ENCODE measurements at regions not wholly inside any gene's neighbourhood (a gene's known extent, or its start where the extent isn't known, plus 50 kb on each side); places are given as distances from the start of the nearest gene placed in this dataset.
"Not testable (repeated sequence)": the region's sequence is repeated elsewhere in the genome, so short reads cannot be mapped to it uniquely, and the experiment has no call there.

- DNase-seq = no peak
Observed at GRCh38 chr2:221911890-221912289, 339.8 kb upstream of the EPHA4 start.

DNA sequence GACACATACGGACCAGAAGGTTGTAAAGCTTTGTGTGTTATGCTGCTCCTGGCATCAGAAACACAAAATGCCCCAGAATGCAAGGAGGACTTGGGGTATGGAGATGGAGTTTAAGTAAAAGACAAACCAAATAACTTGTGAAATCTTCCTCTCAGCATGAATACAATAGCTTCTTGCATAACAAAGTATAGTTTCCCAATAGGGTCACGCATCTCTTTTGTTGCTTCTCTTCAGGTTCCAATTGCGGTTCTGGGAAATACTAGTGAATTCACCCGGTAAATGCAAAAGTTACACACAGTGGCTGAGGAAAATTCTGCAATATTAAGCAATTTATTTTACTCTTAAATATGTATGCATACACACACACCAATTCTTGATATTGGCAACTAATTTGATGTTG lies 339.2 kb upstream of the EPHA4 start:
- no peak for DNase-seq

- DNase-seq = no peak
Observed at GRCh38 chr2:221908518-221908917, 336.4 kb upstream of the EPHA4 start.

DNA sequence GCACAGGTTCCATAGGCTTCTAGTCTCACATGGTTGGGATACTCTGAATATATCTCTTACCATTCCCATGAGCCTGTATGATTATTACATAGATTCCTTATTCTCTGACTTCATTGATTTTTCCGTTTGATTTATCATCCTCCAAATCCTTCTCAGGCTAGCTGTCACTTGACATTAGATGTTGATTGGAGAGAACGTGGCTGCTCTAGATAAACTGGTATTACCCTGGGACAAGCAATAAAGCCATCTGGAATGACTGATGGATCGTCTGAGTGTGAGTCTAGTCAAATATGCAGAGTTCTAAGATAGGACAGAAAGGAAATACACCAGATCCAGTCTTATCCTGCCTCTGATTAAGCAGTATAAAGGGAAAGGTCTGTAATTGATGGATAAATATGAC lies 325.6 kb upstream of the EPHA4 start:
- DNase-seq = no peak

GRCh38 chr2:221896505-221897151 lies 324.5 kb upstream of the EPHA4 start:
- DNase-seq = peak; percentile 24 to 53

- no peak for DNase-seq
Observed at GRCh38 chr2:221895366-221896121, 323.4 kb upstream of the EPHA4 start.

DNA sequence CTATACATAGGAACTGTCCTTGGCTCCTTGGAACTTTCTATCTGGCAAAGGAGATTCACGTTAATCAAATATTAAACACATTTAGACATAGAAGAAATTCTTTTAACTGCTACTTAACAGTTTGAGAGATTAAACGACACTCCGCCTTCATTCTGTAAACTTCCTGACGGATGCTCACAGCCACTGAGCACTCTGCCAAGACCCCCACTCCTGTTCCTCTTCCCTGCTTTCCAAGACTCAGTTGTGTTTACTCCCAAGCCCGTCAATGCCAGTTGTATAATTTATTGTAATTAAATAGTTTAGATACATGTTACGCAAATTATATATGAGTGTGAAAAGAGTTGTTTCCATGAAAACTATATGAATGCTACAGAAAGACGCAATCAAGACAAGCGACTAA lies 321.4 kb upstream of the EPHA4 start:
- no peak for DNase-seq

DNA sequence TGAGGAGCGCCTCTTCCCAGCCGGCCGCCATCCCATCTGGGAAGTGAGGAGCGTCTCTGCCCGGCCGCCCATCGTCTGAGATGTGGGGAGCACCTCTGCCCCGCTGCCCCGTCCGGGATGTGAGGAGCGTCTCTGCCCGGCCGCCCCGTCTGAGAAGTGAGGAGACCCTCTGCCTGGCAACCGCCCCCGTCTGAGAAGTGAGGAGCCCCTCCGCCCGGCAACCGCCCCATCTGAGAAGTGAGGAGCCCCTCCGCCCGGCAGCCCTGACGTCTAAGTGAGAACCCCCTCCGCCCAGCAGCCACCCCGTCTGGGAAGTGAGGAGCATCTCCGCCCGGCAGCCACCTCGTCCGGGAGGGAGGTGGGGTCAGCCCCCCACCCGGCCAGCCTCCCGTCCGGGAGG lies 319.9 kb upstream of the EPHA4 start:
- not testable (repeated sequence) for DNase-seq

DNA sequence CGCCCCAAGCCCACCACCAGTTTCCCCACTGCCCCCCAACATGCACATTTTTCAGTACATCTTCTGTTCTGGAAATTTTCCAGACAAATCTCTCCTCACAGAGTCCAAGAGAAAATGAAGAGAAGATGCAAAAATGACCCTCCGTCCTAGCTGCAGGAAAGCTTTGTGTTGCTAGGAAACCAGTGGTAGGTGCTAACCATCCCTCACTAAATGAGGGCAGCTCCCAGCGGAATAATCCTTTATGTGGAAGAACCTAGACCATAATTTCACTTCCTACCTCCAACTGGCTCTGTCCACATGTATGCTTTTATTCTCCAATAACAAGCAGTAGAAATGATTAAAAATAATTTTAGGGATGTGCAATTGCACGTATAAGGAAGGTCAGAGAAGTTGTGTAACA lies 311.9 kb upstream of the EPHA4 start:
- no peak for DNase-seq

DNA sequence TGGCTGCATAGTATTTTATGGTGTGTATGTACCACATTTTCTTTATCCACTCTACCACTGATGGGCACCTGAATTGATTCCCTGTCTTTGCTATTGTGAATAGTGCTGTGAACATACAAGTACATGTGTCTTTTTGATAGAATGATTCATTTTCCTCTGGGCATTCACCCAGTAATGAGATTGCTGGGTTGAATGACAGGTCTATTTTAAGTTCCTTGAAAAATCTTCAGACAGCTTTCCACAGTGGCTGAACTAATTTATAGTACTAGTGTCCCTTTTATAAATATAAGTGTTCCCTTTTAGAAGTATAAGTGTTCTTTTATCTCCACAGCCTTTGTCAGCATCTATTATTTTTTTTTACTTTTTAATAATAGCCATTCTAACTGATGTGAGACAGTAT lies 303.9 kb upstream of the EPHA4 start:
- no peak for DNase-seq

- no peak for DNase-seq
Observed at GRCh38 chr2:221874444-221874843, 302.3 kb upstream of the EPHA4 start.

GRCh38 chr2:221857719-221858118 lies 285.6 kb upstream of the EPHA4 start:
- DNase-seq = no peak

DNA sequence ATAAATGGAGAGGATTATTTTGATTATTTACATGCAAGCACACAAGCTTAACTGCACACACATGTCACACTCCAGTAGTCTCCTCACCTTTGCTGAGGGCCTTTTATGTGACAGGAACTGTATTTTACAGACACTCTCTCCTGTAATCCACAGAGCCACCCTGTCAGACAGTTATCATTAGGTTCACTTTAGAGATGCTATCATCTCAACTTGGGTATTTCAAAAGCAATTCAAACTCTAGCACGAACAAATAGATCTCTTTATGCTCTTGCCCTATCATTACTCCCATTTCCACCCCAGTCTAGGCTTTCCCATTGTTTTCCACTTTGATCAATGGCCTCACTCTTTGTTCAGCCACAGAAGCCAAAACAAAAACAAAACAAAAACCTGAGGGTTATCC lies 281.2 kb upstream of the EPHA4 start:
- DNase-seq = no peak

- no peak for DNase-seq
Observed at GRCh38 chr2:221851531-221852045, 279.5 kb upstream of the EPHA4 start.

GRCh38 chr2:221850076-221850475 lies 278.0 kb upstream of the EPHA4 start:
- DNase-seq = no peak

DNA sequence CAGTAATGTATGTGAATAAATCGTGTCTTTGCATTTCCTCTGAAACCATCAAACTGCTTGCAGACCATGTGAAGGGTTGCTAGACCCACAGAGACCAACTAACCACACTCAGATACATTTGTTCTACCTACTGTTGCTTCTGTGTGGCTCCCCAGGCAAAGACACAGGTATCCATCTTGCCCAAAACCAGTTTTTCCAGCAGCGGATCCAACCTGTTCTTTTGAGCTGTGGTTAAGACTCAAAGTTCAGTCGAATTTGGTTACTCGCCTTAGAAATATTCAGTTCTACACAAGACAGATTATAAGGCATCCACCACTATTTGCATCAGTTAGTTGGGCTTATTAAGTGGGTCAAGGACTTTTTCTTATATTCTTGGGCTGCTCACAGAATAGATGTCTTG lies 276.2 kb upstream of the EPHA4 start:
- no peak for DNase-seq

DNA sequence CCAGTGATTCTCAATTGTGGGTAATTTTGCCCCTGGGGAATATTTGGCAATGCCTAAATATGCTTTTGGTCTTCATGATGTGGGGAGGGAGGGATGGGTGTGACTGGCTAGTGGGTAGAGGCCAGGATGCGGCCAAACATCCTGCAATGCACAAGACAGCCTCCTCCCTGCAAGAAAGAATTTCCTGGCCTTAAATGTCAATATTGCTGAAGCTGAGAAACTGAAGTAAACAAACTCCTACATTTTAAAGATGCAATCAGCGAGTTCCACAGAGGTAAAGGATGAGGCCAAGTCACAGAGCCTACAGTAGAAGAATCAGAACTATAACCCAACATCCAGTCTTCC lies 272.9 kb upstream of the EPHA4 start:
- DNase-seq = no peak

DNA sequence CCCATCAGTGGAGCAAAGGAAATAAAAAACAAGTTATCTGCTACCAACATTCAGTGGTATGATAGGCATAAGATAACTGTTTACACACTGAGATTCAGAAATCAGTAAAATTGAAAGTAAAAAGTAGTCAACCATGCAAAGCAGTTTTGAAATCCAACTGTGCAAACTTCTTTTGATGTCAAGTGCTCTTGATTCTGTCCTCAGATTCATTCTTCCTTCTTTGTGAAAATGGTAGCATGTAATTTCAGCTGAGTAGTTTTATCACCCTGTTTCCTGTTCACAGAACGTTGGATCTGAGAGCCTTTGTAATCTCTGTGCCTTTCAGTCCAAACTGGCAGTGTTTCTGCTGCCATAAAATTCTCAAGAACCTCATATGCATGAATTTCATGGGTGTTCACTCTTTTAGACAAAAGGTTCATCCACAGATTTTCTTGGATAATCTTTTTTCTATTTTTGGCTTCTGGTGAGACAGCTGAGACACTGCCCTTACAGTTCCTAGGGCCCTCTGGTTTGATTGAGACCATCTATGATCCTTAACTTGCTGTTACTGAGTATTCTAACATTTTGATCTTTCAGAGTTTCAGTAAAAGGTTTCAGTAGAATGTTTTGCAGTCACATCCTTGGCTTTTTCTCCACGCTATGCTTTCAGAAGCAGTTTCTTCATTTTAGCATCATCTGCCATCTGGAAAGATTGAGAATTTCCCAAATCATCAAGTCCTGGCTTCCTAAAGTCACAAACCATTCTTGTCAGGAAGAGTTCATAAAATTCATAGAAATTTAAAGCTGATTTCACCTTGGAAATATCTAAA lies 272.3 kb upstream of the EPHA4 start:
- peak; percentile 12 to 44 for DNase-seq

DNA sequence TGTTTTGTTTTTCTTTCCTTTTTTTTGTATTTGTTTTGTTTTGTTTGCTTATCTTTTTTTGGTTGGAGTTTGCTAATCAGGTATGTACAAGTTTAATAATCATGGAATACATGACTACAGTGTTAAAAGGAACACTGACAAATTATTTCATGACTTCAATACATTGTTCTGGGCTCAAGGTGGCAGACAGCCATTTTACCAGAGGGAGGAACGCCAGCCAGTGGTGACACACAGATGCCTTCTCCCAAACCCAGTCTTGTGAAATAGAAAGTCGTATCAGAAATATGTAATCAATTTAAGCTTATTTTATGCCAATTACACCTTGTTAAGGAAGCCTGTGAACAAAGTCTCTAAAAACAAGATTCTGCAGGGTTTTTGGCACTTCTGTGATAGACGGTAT lies 264.0 kb upstream of the EPHA4 start:
- DNase-seq = no peak

GRCh38 chr2:221833966-221834365 lies 261.9 kb upstream of the EPHA4 start:
- no peak for DNase-seq

- DNase-seq = no peak
Observed at GRCh38 chr2:221831051-221831450, 258.9 kb upstream of the EPHA4 start.

DNA sequence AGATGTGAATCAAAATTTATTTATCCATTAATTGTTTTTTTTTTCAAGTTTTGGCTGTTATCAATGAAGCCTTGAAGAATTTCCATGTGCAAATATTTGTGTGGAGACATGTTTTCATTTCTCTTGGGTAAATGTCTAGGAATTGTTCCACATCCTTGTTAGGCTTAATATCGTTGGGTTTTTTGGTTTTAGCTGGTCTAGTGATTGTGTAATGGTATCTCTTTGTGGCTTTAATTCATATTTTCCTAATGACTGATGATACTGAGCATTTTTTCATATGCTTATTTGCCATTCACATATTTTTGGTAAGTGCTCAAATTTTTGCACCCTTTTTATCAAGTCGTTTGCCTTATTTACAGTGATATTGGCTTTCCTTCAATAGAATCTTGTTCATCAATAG lies 250.3 kb upstream of the EPHA4 start:
- DNase-seq = no peak

- no peak for DNase-seq
Observed at GRCh38 chr2:221818616-221819320, 246.7 kb upstream of the EPHA4 start.

All from NCI-H187 (cell line).